Cerebellar cortex (tissue), 1 donor: ENCODE measurements at regions not wholly inside any gene's neighbourhood (a gene's known extent, or its start where the extent isn't known, plus 50 kb on each side); places are given as distances from the start of the nearest gene placed in this dataset.
"Not testable (repeated sequence)": the region's sequence is repeated elsewhere in the genome, so short reads cannot be mapped to it uniquely, and the experiment has no call there.

Experiments
- DNase-seq: peaks from one replicate; pipeline ENCODE4 v3.0.0-alpha.2; 2015; ENCODE audit warnings: low spot score

GRCh38 chr6:90463359-90463758 lies 123.5 kb downstream of the MAP3K7 start:
- DNase-seq = no peak

- DNase-seq = no peak
Measured at GRCh38 chr6:90462102-90462501, 124.8 kb downstream of the MAP3K7 start.

GRCh38 chr6:90461383-90461782 lies 125.5 kb downstream of the MAP3K7 start:
- DNase-seq = no peak

- no peak for DNase-seq
Measured at GRCh38 chr6:90460051-90460450, 126.8 kb downstream of the MAP3K7 start.

GRCh38 chr6:90459225-90459758 lies 127.6 kb downstream of the MAP3K7 start:
- DNase-seq = no peak

GRCh38 chr6:90458353-90459224 lies 128.3 kb downstream of the MAP3K7 start:
- no peak for DNase-seq

- DNase-seq = no peak
Measured at GRCh38 chr6:90457867-90458259, 129.0 kb downstream of the MAP3K7 start.

- not testable (repeated sequence) for DNase-seq
Measured at GRCh38 chr6:90456997-90457866, 129.6 kb downstream of the MAP3K7 start.

GRCh38 chr6:90456001-90456400 lies 130.9 kb downstream of the MAP3K7 start:
- DNase-seq = no peak

GRCh38 chr6:90454836-90455427 lies 131.9 kb downstream of the MAP3K7 start:
- no peak for DNase-seq

GRCh38 chr6:90450268-90450953 lies 136.5 kb downstream of the MAP3K7 start:
- no peak for DNase-seq

GRCh38 chr6:90449311-90449710 lies 137.6 kb downstream of the MAP3K7 start:
- DNase-seq = no peak

- DNase-seq = no peak
Measured at GRCh38 chr6:90448836-90449235, 138.0 kb downstream of the MAP3K7 start.

GRCh38 chr6:90446164-90446563 lies 140.7 kb downstream of the MAP3K7 start:
- no peak for DNase-seq

GRCh38 chr6:90445533-90446108 lies 141.3 kb downstream of the MAP3K7 start:
- no peak for DNase-seq

- DNase-seq = no peak
Measured at GRCh38 chr6:90444160-90444714, 142.6 kb downstream of the MAP3K7 start.

- DNase-seq = no peak
Measured at GRCh38 chr6:90442366-90442765, 144.5 kb downstream of the MAP3K7 start.

- DNase-seq = peak; percentile 91
Measured at GRCh38 chr6:90440586-90441283, 144.1 kb upstream of the BACH2 start.

GRCh38 chr6:90439586-90439985 lies 142.9 kb upstream of the BACH2 start:
- no peak for DNase-seq

GRCh38 chr6:90436403-90436802 lies 139.8 kb upstream of the BACH2 start:
- no peak for DNase-seq
